HCT116 (cell line): ENCODE measurements at regions not wholly inside any gene's neighbourhood (a gene's known extent, or its start where the extent isn't known, plus 50 kb on each side); places are given as distances from the start of the nearest gene placed in this dataset.

ENCODE experiments used
- ATAC-seq: fragments of 200-7000 bp; cut with Tn5 transposase; 2 replicates; pipeline ENCODE4 v1.9.1; 2020; ENCODE audit warnings: mild to moderate bottlenecking, moderate library complexity
- BruUV-seq: library from RNA; stranded (reverse); fragments of 400-500 nt; replicated peaks from 2 replicates; lab custom pipeline; 2021; lab: Mats Ljungman, UMichigan
- CTCF ChIA-PET: fragments of 300-600 bp; sonication (Branson Sonifier 250); formaldehyde crosslinking; loops from one replicate; lab custom pipeline; 2021; ENCODE audit warnings: antibody characterized with exemption; lab: Charles Lee
- POLR2A ChIA-PET: fragments of 300-600, 350-600 bp; sonication (Branson Sonifier 250); formaldehyde crosslinking; loops from one replicate; lab custom pipeline; 2021; ENCODE audit warnings: antibody characterized with exemption; lab: Charles Lee
- RAD21 ChIA-PET, 2 experiments: fragments of 300-600 bp; sonication (Branson Sonifier 250); formaldehyde crosslinking; loops; one replicate each; lab custom pipeline; 2023; ENCODE audit warnings: low total read pairs in 2 of 2; ENCODE audit not compliant: uncharacterized antibody in 2 of 2, unreplicated experiment in 2 of 2, low non-redundant PET in 1 of 2; lab: Charles Lee
- DNase-seq: peaks from one replicate; pipeline ENCODE4 v3.0.0-alpha.2; 2010; ENCODE audit warnings: low read depth, low spot score
- H2AFZ ChIP-seq: fragments of 200-600 bp; shearing (Covaris generic), sonication (generic); 2 replicates; pipeline ENCODE4 v1.6.1; 2017; ENCODE audit warnings: low read depth, mixed run types, mixed read lengths, antibody characterized with exemption, low read length; ENCODE audit not compliant: poor library complexity, severe bottlenecking
- H3K27ac ChIP-seq: 2 replicates; pipeline ENCODE4 v1.5.1; 2012; ENCODE audit warnings: low read depth, low read length
- H3K27me3 ChIP-seq: fragments of 200-600 bp; sonication (generic); 2 replicates; pipeline ENCODE4 v1.6.1; 2016; ENCODE audit warnings: mixed run types, low read length, mixed read lengths; ENCODE audit not compliant: insufficient read depth
- H3K36me3 ChIP-seq, 2 experiments: fragments of 200-500 bp in 1 of 2; fragments of 200-600 bp in 1 of 2; sonication (Bioruptor generic) in 1 of 2; sonication (generic) in 1 of 2; 2 replicates each; pipeline versions ENCODE4 v1.5.1 to v1.6.1; 2014 to 2016; ENCODE audit warnings: low read length in 2 of 2, inconsistent platforms in 1 of 2, mixed read lengths in 1 of 2, mixed run types in 1 of 2; ENCODE audit not compliant: insufficient read depth in 2 of 2, control insufficient read depth in 1 of 2
- H3K4me1 ChIP-seq, 2 experiments: fragments of 200-600 bp in 1 of 2; sonication (generic) in 1 of 2; 2 replicates each; pipeline versions ENCODE4 v1.5.1 to v1.6.1; 2012 to 2017; ENCODE audit warnings: low read length in 2 of 2, inconsistent platforms in 1 of 2, mild to moderate bottlenecking in 1 of 2, mixed read lengths in 1 of 2, mixed run types in 1 of 2, moderate library complexity in 1 of 2; ENCODE audit not compliant: insufficient read depth in 2 of 2, control insufficient read depth in 1 of 2
- H3K4me2 ChIP-seq: fragments of 200-600 bp; sonication (generic); 2 replicates; pipeline ENCODE4 v1.6.1; 2017; ENCODE audit warnings: mixed run types, low read length, mixed read lengths
- H3K4me3 ChIP-seq, 2 experiments: fragments of 200-600 bp in 1 of 2; sonication (generic) in 1 of 2; replicated peaks in 1 of 2; 2 replicates each; pipeline ENCODE4 v1.5.1; 2011 to 2016; ENCODE audit warnings: low read length in 2 of 2, control low read depth in 1 of 2, low read depth in 1 of 2, mild to moderate bottlenecking in 1 of 2, mixed read lengths in 1 of 2, mixed run types in 1 of 2
- H3K79me2 ChIP-seq: fragments of 200-600 bp; sonication (generic); 2 replicates; pipeline ENCODE4 v1.6.1; 2017; ENCODE audit warnings: mild to moderate bottlenecking, mixed run types, low read length, moderate library complexity, mixed read lengths; ENCODE audit not compliant: insufficient read depth
- H3K9ac ChIP-seq: fragments of 200-600 bp; sonication (generic); 2 replicates; pipeline ENCODE4 v1.6.1; 2016; ENCODE audit warnings: low read length, mixed read lengths
- H3K9me2 ChIP-seq: fragments of 200-600 bp; sonication (generic), shearing (Covaris generic); 2 replicates; pipeline ENCODE4 v1.6.1; 2017; ENCODE audit warnings: mixed run types, mild to moderate bottlenecking, moderate library complexity; ENCODE audit not compliant: insufficient read depth
- H3K9me3 ChIP-seq, 2 experiments: fragments of 200-500 bp in 1 of 2; fragments of 200-600 bp in 1 of 2; sonication (Bioruptor generic) in 1 of 2; sonication (generic) in 1 of 2; 2 replicates each; pipeline ENCODE4 v1.6.1; 2014 to 2017; ENCODE audit warnings: low read length in 2 of 2, mixed read lengths in 2 of 2, inconsistent platforms in 1 of 2, low read depth in 1 of 2, mild to moderate bottlenecking in 1 of 2, mixed run types in 1 of 2, moderate library complexity in 1 of 2; ENCODE audit not compliant: control insufficient read depth in 1 of 2, insufficient read depth in 1 of 2
- H4K20me1 ChIP-seq: fragments of 200-600 bp; sonication (generic), shearing (Covaris generic); 2 replicates; pipeline ENCODE4 v1.6.1; 2017; ENCODE audit warnings: mixed run types, mild to moderate bottlenecking, moderate library complexity; ENCODE audit not compliant: insufficient read depth
- CBX3 ChIP-seq: IDR thresholded peaks from 2 replicates; pipeline ENCODE4 v1.6.1; 2012; ENCODE audit warnings: low read depth
- CEBPB ChIP-seq: IDR thresholded peaks from 2 replicates; pipeline ENCODE4 v1.6.1; 2012; ENCODE audit warnings: low read depth
- EGR1 ChIP-seq: IDR thresholded peaks from 2 replicates; pipeline ENCODE4 v1.6.1; 2012; ENCODE audit warnings: low read depth
- ELF1 ChIP-seq: IDR thresholded peaks from 2 replicates; pipeline ENCODE4 v1.6.1; 2012; ENCODE audit warnings: low read depth, borderline replicate concordance
- EZH2phosphoT487 ChIP-seq: fragments of 200-600 bp; IDR thresholded peaks from 2 replicates; pipeline ENCODE4 v1.6.1; 2018; ENCODE audit warnings: antibody characterized with exemption, borderline replicate concordance
- FOSL1 ChIP-seq: IDR thresholded peaks from 2 replicates; pipeline ENCODE4 v1.6.1; 2012; ENCODE audit warnings: low read depth
- JUND ChIP-seq: IDR thresholded peaks from 2 replicates; pipeline ENCODE4 v1.6.1; 2012
- SIN3A ChIP-seq: IDR thresholded peaks from 2 replicates; pipeline ENCODE4 v1.6.1; 2012; ENCODE audit warnings: low read depth
- SP1 ChIP-seq: IDR thresholded peaks from 2 replicates; pipeline ENCODE4 v1.6.1; 2012; ENCODE audit warnings: low read depth
- SRF ChIP-seq: IDR thresholded peaks from 2 replicates; pipeline ENCODE4 v1.6.1; 2012; ENCODE audit warnings: low read depth
- TCF7L2 ChIP-seq: IDR thresholded peaks from 2 replicates; pipeline ENCODE4 v1.7.0; 2011; ENCODE audit warnings: borderline replicate concordance, inconsistent platforms; ENCODE audit not compliant: insufficient read depth, insufficient read length; ENCODE audit errors: extremely low read depth
- YY1 ChIP-seq: IDR thresholded peaks from 2 replicates; pipeline ENCODE4 v1.6.1; 2011; ENCODE audit warnings: low read length, low read depth, moderate library complexity, mild to moderate bottlenecking; ENCODE audit not compliant: insufficient replicate concordance; ENCODE audit errors: extremely low read depth
- ZFX ChIP-seq: fragments of 450-650 bp; IDR thresholded peaks from 2 replicates; pipeline ENCODE4 v1.6.1; 2017
- ZNF274 ChIP-seq: fragments of 200-500 bp; sonication (Bioruptor generic); IDR thresholded peaks from 2 replicates; pipeline ENCODE4 v1.6.1; 2014; ENCODE audit warnings: mild to moderate bottlenecking, low read depth, low read length, inconsistent platforms
- intact Hi-C: fragments of 100-400 bp; cut with micrococcal nuclease; formaldehyde crosslinking; loops from 2 replicates; pipeline ENCODE4 v1.10.0; 2022
- TF ChIP-seq, protein P1 (sequence below): IDR thresholded peaks from 2 replicates; pipeline ENCODE4 v1.6.1; 2011; ENCODE audit warnings: mild to moderate bottlenecking, low read length, moderate library complexity; ENCODE audit not compliant: insufficient replicate concordance; ENCODE audit errors: extremely low read depth
- TF ChIP-seq, protein P2 (sequence below): IDR thresholded peaks from 2 replicates; pipeline ENCODE4 v1.6.1; 2012
- TF ChIP-seq, protein P3 (sequence below), 3 experiments: fragments of 200-600 bp in 1 of 3; sonication (generic) in 1 of 3; IDR thresholded peaks in 2 of 3; conservative IDR thresholded peaks in 1 of 3; 2 replicates each; pipeline ENCODE4 v1.5.1; 2012 to 2017; ENCODE audit warnings: low read depth in 2 of 3, low read length in 2 of 3, antibody characterized with exemption in 1 of 3, borderline replicate concordance in 1 of 3, control low read depth in 1 of 3, mild to moderate bottlenecking in 1 of 3, mixed read lengths in 1 of 3, mixed run types in 1 of 3, moderate library complexity in 1 of 3; ENCODE audit not compliant: insufficient read depth in 1 of 3

DNA sequence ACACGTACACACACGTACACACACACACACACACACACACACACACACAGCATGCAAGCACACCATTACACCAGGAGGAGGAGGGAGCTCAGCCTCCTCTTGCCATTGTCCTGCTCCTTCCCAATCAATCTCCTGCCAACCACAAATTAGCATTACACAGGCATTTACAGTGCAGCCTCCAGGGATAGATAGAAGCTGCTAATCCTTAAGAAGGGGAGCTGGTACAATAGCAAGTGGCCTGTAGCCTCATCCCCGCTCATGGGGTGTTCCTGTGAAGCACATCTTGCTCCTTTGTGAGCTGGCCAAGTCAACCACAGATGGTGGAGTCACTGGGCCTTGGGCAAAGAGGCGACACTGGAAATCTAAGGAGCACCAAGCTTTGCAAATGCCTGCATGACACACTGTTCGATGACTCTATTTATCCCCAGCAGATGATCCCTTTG, 110.3 kb upstream of the PKDCC start:
- ATAC-seq = no peak
- CTCF ChIA-PET = no interaction called here
- H3K4me1 ChIP-seq = no peaks in the 10 kb centered on the region
- H3K9me3 ChIP-seq = no peaks in the 10 kb centered on the region
- RAD21 ChIA-PET = no interaction called here
- H3K9me2 ChIP-seq = no peaks in the 10 kb centered on the region
- H2AFZ ChIP-seq = no peak overlapping the region
- H3K79me2 ChIP-seq = no peaks in the 10 kb centered on the region
- H3K27ac ChIP-seq = no peak overlapping the region
- H3K4me2 ChIP-seq = no peak overlapping the region
- DNase-seq = no peak
- TF ChIP-seq TCF7L2 (no peak), JUND (no peak), EZH2phosphoT487 (no peak), EGR1 (no peak), SP1 (no peak), ZNF274 (no peak), FOSL1 (no peak), SIN3A (no peak), ELF1 (no peak), CBX3 (no peak), CEBPB (no peak), ZFX (no peak), YY1 (no peak), SRF (no peak)
- TF ChIP-seq, protein P1, sequence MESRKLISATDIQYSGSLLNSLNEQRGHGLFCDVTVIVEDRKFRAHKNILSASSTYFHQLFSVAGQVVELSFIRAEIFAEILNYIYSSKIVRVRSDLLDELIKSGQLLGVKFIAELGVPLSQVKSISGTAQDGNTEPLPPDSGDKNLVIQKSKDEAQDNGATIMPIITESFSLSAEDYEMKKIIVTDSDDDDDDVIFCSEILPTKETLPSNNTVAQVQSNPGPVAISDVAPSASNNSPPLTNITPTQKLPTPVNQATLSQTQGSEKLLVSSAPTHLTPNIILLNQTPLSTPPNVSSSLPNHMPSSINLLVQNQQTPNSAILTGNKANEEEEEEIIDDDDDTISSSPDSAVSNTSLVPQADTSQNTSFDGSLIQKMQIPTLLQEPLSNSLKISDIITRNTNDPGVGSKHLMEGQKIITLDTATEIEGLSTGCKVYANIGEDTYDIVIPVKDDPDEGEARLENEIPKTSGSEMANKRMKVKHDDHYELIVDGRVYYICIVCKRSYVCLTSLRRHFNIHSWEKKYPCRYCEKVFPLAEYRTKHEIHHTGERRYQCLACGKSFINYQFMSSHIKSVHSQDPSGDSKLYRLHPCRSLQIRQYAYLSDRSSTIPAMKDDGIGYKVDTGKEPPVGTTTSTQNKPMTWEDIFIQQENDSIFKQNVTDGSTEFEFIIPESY = no peak
- TF ChIP-seq, protein P2, sequence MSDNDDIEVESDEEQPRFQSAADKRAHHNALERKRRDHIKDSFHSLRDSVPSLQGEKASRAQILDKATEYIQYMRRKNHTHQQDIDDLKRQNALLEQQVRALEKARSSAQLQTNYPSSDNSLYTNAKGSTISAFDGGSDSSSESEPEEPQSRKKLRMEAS = no peak
- TF ChIP-seq, protein P3, sequence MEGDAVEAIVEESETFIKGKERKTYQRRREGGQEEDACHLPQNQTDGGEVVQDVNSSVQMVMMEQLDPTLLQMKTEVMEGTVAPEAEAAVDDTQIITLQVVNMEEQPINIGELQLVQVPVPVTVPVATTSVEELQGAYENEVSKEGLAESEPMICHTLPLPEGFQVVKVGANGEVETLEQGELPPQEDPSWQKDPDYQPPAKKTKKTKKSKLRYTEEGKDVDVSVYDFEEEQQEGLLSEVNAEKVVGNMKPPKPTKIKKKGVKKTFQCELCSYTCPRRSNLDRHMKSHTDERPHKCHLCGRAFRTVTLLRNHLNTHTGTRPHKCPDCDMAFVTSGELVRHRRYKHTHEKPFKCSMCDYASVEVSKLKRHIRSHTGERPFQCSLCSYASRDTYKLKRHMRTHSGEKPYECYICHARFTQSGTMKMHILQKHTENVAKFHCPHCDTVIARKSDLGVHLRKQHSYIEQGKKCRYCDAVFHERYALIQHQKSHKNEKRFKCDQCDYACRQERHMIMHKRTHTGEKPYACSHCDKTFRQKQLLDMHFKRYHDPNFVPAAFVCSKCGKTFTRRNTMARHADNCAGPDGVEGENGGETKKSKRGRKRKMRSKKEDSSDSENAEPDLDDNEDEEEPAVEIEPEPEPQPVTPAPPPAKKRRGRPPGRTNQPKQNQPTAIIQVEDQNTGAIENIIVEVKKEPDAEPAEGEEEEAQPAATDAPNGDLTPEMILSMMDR (IDR thresholded peaks at IDR 0.05 in 2 of 3, conservative IDR thresholded peaks at IDR 0.05 in 1 of 3; ENCODE audit: borderline replicate concordance in 1 of 3, insufficient read depth in 1 of 3, low read depth in 2 of 3, low read length in 2 of 3) = no peak
- no peak overlapping the region for H3K9ac ChIP-seq
- peaks cover 4% of the 10 kb centered on the region; the same call in 1 of the 2 replicates for H3K27me3 ChIP-seq
- no peaks in the 10 kb centered on the region for H3K36me3 ChIP-seq
- H4K20me1 ChIP-seq = no peaks in the 10 kb centered on the region
- intact Hi-C loops = no loop called here
- H3K4me3 ChIP-seq = no peak overlapping the region
- POLR2A ChIA-PET = interaction anchor here (0.5 kb wide), 1 partner anchor 449 kb away, joined by 3 read pairs; no protein-coding TSS in a partner anchor
- BruUV-seq = no TSS peak
